CD4-positive, alpha-beta T cell treated with Interleukin-2 at 100 ng/mL for 4 hours (primary cell): ENCODE measurements at regions not wholly inside any gene's neighbourhood (a gene's known extent, or its start where the extent isn't known, plus 50 kb on each side); places are given as distances from the start of the nearest gene placed in this dataset.
"Not testable (repeated sequence)": the region's sequence is repeated elsewhere in the genome, so short reads cannot be mapped to it uniquely, and the experiment has no call there.

Source experiments
- DNase-seq: peaks from one replicate; pipeline ENCODE4 v3.0.0-alpha.2; 2020; ENCODE audit warnings: low spot score

- DNase-seq, result no peak
These were observed 79.1 kb downstream of the CTH start for GRCh38 chr1:70490153-70490552.

- DNase-seq, result no peak
These were observed 84.3 kb downstream of the CTH start for GRCh38 chr1:70495370-70495769.

- no peak for DNase-seq
These were observed 85.1 kb downstream of the CTH start for GRCh38 chr1:70496181-70496580.

- DNase-seq, result no peak
These were observed 86.1 kb downstream of the CTH start for GRCh38 chr1:70497152-70497551.

GRCh38 chr1:70498666-70499065 lies 87.6 kb downstream of the CTH start:
- DNase-seq, result no peak

GRCh38 chr1:70499695-70500094 lies 88.6 kb downstream of the CTH start:
- DNase-seq, result no peak

GRCh38 chr1:70503358-70503757 lies 92.3 kb downstream of the CTH start:
- no peak for DNase-seq

- DNase-seq, result no peak
These were observed 93.2 kb downstream of the CTH start for GRCh38 chr1:70504176-70504820.

- no peak for DNase-seq
These were observed 93.7 kb downstream of the CTH start for GRCh38 chr1:70504821-70505193.

- DNase-seq, result not testable (repeated sequence)
These were observed 96.9 kb downstream of the CTH start for GRCh38 chr1:70507991-70508390.

- peak; percentile 46 for DNase-seq
These were observed 99.2 kb downstream of the CTH start for GRCh38 chr1:70509996-70510876.

- no peak for DNase-seq
These were observed 106.4 kb downstream of the CTH start for GRCh38 chr1:70517444-70517843.

- no peak for DNase-seq
These were observed 107.0 kb downstream of the CTH start for GRCh38 chr1:70518106-70518505.

- DNase-seq, result no peak
These were observed 117.7 kb downstream of the CTH start for GRCh38 chr1:70528590-70529333.

- DNase-seq, result no peak
These were observed 125.8 kb downstream of the CTH start for GRCh38 chr1:70536708-70537366.

GRCh38 chr1:70537788-70538187 lies 126.7 kb downstream of the CTH start:
- DNase-seq, result no peak

- no peak for DNase-seq
These were observed 131.0 kb downstream of the CTH start for GRCh38 chr1:70542030-70542429.

GRCh38 chr1:70542856-70543255 lies 131.8 kb downstream of the CTH start:
- DNase-seq, result no peak

GRCh38 chr1:70546726-70547125 lies 135.7 kb downstream of the CTH start:
- no peak for DNase-seq

- no peak for DNase-seq
These were observed 141.8 kb downstream of the CTH start for GRCh38 chr1:70552662-70553566.

GRCh38 chr1:70553567-70553956 lies 142.5 kb downstream of the CTH start:
- no peak for DNase-seq
